Limb (tissue), 2 donors: ENCODE measurements at regions not wholly inside any gene's neighbourhood (a gene's known extent, or its start where the extent isn't known, plus 50 kb on each side); places are given as distances from the start of the nearest gene placed in this dataset.

ENCODE experiments used
- DNase-seq, 2 donors: peaks; one replicate each; pipeline ENCODE4 v3.0.0-alpha.2; 2016; ENCODE audit errors: extremely low spot score in 2 of 2

- no peak for DNase-seq
Measured at GRCh38 chr12:77496714-77497113, 334.0 kb upstream of the NAV3 start.

- no peak for DNase-seq
Measured at GRCh38 chr12:77494296-77494695, 336.4 kb upstream of the NAV3 start.

GRCh38 chr12:77493302-77494168 lies 337.2 kb upstream of the NAV3 start:
- no peak for DNase-seq

GRCh38 chr12:77492536-77492935 lies 338.2 kb upstream of the NAV3 start:
- DNase-seq = no peak

- DNase-seq = peak in 1 of 2 donors; percentile 42
Measured at GRCh38 chr12:77489331-77489970, 341.2 kb upstream of the NAV3 start.

- no peak for DNase-seq
Measured at GRCh38 chr12:77488041-77488620, 342.6 kb upstream of the NAV3 start.

GRCh38 chr12:77486872-77487271 lies 343.8 kb upstream of the NAV3 start:
- DNase-seq = no peak

GRCh38 chr12:77485961-77486854 lies 344.5 kb upstream of the NAV3 start:
- no peak for DNase-seq

GRCh38 chr12:77481687-77482086 lies 349.0 kb upstream of the NAV3 start:
- DNase-seq = no peak

- DNase-seq = no peak
Measured at GRCh38 chr12:77477907-77478533, 352.7 kb upstream of the NAV3 start.

- no peak for DNase-seq
Measured at GRCh38 chr12:77471801-77472200, 358.9 kb upstream of the NAV3 start.

GRCh38 chr12:77469578-77470333 lies 360.9 kb upstream of the NAV3 start:
- no peak for DNase-seq

- DNase-seq = no peak
Measured at GRCh38 chr12:77442633-77443032, 377.3 kb upstream of the E2F7 start.

GRCh38 chr12:77439749-77440148 lies 374.4 kb upstream of the E2F7 start:
- no peak for DNase-seq

GRCh38 chr12:77438644-77439043 lies 373.3 kb upstream of the E2F7 start:
- no peak for DNase-seq

GRCh38 chr12:77437206-77437605 lies 371.8 kb upstream of the E2F7 start:
- DNase-seq = no peak

- no peak for DNase-seq
Measured at GRCh38 chr12:77435446-77436091, 370.2 kb upstream of the E2F7 start.

GRCh38 chr12:77433799-77434198 lies 368.4 kb upstream of the E2F7 start:
- DNase-seq = peak in 1 of 2 donors; percentile 24

GRCh38 chr12:77429426-77429825 lies 364.1 kb upstream of the E2F7 start:
- peak in 1 of 2 donors; percentile 12 for DNase-seq

GRCh38 chr12:77421152-77421551 lies 355.8 kb upstream of the E2F7 start:
- no peak for DNase-seq
